GM19238 (cell line): ENCODE measurements at regions not wholly inside any gene's neighbourhood (a gene's known extent, or its start where the extent isn't known, plus 50 kb on each side); places are given as distances from the start of the nearest gene placed in this dataset.
A peak's percentile ranks its signal among the peaks of the same experiment; 100 is the strongest.
"Not testable (repeated sequence)": the region's sequence is repeated elsewhere in the genome, so short reads cannot be mapped to it uniquely, and the experiment has no call there.

Source experiments
- DNase-seq: peaks from one replicate; pipeline ENCODE4 v3.0.0; 2011; ENCODE audit warnings: low spot score; ENCODE audit not compliant: insufficient read length

DNA sequence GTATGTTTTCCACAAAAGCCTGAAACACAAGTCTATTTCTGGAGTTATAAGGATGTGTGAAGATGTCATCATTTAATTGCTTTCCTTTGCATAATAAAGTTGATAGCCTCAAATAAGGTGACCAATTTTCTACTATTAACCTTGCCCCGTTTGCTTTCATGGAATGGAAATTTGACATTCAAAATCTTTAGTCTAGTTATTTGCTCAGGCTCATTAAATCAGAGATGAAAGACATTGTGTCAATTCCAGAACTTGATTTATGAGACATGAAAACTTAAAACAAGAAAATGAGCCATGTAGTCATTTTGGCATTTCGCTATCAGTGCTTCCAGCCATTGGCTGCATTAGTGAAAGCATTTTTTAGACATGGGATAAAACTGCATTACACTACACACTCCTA is 91.5 kb upstream of the ZSWIM2 start:
- no peak for DNase-seq

DNA sequence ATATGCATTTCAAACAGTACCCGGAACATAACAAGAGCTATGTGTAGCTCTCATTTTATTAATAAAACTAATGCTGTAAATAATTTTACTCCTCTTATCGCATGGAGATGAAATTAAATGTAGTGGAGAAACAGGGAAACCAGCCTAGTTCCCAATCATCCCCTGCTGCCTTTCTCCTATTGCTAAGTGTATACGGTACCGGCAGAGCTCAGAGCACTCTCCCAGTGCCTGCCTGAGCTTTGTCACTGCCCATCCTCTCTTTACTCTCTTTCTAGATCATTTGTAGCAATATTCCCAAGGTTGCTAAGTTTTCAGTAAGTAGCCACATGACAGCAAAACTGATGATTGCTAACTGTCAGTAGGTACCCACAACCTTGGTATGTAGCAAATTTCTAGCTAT is 85.5 kb upstream of the ZSWIM2 start:
- DNase-seq, result no peak

DNA sequence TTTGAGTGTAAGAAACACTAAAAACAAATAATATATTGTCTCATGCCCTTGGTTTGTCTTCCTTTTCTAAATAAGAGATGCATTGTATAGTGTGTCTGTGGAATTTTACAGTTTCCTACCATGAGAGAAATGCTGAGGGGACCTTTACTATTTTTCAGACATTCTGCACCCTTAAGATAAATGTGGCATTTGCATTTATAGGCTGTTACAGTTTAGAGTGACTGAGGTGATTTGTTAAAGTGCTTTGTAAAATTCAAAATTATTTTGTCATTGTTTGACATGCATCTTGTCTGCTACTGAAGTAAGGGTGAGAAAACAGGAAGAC is 78.9 kb upstream of the ZSWIM2 start:
- no peak for DNase-seq

- no peak for DNase-seq
Observed at GRCh38 chr2:186927185-186927866, 78.4 kb upstream of the ZSWIM2 start.

- no peak for DNase-seq
Observed at GRCh38 chr2:186925514-186925913, 76.5 kb upstream of the ZSWIM2 start.

DNA sequence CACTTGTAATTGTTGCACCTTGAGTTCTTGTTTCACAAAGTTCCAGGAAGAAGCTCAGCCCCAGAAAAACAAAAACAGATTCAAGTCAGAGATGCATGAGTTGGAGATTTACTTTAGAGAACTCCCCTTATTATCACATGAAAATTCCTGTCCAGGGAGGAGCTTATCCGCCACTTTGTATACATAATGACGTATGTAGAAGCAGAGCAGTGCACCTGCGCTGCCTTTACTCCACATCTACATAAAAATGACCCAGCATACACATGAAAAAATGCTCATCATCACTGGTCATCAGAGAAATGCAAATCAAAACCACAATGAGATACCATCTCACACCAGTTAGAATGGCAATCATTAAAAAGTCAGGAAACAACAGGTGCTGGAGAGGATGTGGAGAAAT is 73.3 kb upstream of the ZSWIM2 start:
- DNase-seq, result not testable (repeated sequence)

GRCh38 chr2:186919296-186919695 is 70.3 kb upstream of the ZSWIM2 start:
- DNase-seq, result no peak

GRCh38 chr2:186918495-186918894 is 69.5 kb upstream of the ZSWIM2 start:
- no peak for DNase-seq

DNA sequence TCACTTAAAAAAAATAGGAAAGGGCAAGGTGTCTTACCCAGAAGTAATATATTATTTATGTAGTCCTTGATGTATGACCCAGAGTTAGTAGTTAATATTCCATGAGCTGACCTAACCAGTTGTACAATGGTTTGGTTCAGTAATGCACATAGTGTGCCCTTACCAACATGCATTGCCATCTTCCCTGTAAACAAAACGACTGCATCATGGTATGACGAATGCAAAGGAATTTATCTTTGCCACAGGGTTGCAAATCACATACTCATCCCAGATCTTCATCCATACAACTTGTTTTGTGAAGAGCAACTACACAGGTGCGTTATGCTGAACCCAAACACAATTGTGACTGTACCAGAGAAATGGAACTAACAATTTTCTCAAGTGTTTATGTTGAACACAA is 68.9 kb upstream of the ZSWIM2 start:
- DNase-seq, result no peak

DNA sequence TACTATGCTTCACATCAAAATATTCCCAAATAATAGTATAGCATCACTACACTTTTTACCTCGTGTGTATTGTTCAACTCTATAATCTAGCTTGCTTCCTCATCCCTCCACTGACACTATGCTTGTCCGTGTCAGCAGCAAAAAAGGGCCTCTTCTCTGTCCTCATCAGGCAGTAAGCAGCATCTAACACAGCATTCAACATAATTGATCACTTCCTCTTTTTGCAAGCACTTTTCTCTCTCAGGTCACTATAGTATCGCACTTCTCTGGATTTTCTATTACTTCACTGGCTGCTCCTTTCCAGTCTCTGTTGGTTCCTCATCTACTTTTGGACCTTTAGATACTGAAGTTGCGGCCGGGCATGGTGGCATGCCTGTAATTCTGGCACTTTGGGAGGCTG is 64.9 kb upstream of the ZSWIM2 start:
- DNase-seq, result peak; percentile 3

DNA sequence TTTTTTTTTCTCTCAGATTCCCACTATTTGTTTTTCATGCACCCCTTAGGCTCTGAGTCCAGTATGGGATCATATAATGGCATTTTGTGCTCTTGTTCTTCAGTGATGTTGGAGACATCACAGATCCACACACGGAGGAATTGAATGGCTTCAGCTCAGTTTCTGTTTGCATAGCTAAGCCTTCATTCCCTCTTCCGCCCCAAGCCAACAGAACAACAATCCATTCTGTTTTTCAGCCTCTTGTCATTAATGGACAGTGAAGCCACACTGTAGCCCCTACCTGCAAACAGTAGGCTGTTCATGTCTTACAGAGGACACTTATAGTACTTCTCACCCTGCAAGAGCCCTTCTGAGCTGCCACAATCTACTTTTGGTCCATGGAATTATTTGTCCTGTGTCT is 64.0 kb upstream of the ZSWIM2 start:
- no peak for DNase-seq

- no peak for DNase-seq
Observed at GRCh38 chr2:186911551-186912085, 62.6 kb upstream of the ZSWIM2 start.

DNA sequence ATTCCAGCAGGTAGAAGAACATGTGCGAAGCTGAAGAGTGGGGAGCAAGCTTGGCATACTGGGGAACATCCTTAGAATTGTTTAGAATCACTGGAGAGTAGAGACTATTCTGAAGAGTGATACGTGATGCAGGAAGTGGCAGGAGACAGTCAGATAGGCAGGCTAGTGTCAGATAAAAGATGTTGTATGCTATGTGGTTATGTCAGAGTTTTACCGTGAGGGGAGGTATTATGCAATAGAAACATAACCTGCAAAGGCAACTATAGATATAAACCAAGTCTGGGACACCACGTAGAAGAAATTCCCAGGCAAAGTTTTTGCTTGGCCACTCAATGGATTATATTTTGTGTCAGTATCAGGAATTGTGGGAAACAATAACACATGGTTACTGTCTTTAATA is 62.0 kb upstream of the ZSWIM2 start:
- no peak for DNase-seq

DNA sequence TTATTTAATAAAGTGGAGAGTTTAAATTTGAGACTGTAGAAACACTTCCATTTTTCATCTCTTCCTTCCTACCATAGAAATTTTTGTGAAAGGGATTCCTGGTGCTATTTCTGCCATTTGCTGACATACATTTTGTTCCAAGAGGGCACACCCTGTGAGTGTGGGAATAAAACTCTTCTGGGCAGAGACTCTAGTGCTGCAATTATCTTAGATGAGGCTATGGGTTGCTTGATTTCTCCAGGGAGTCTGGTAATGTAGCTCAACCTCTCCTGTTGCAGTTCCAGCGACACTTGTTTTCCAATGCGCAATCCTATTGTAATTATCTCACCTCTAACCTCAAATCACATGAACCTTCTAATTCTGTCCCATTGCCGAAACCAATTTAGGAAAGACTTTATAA is 60.1 kb upstream of the ZSWIM2 start:
- DNase-seq, result no peak

DNA sequence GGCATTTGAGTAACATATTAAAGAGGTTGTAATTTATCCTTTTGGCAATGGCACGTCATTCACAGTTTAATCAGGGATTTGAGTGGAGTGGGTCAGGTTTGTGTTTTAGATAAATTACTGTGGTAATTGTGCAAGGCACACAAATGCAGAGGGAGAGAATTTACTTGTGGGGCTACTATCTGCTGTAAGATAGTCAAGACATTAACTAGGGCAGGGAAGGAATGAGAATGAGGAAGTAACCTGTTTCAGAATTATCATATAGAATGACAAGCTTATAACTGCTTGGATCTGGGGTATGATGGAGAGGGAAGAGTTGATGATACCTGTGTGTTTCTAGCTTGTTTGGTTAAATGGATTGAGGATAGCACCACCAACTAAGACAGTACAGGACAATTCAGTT is 58.9 kb upstream of the ZSWIM2 start:
- DNase-seq, result no peak

- DNase-seq, result no peak
Observed at GRCh38 chr2:186903216-186903615, 54.2 kb upstream of the ZSWIM2 start.
